Glutamatergic neuron (in vitro differentiated cells): ENCODE measurements at regions not wholly inside any gene's neighbourhood (a gene's known extent, or its start where the extent isn't known, plus 50 kb on each side); places are given as distances from the start of the nearest gene placed in this dataset.
A peak's percentile ranks its signal among the peaks of the same experiment; 100 is the strongest.

Experiments used
- DNase-seq: peaks from one replicate; pipeline ENCODE4 v3.0.0; 2022
- H3K27ac Mint-ChIP-seq: one replicate; pipeline ENCODE4 v1.8.0; 2020; ENCODE audit warnings: mild to moderate bottlenecking, mixed read lengths, inconsistent platforms; ENCODE audit not compliant: unreplicated experiment
- H3K27me3 Mint-ChIP-seq: one replicate; pipeline ENCODE4 v1.8.0; 2020; ENCODE audit warnings: mild to moderate bottlenecking, moderate library complexity, mixed read lengths, inconsistent platforms; ENCODE audit not compliant: unreplicated experiment
- H3K36me3 Mint-ChIP-seq: one replicate; pipeline ENCODE4 v1.8.0; 2020; ENCODE audit warnings: mild to moderate bottlenecking, mixed read lengths, inconsistent platforms; ENCODE audit not compliant: unreplicated experiment
- H3K4me1 Mint-ChIP-seq: one replicate; pipeline ENCODE4 v1.8.0; 2020; ENCODE audit warnings: mild to moderate bottlenecking, low read depth, mixed read lengths, inconsistent platforms; ENCODE audit not compliant: unreplicated experiment
- H3K4me3 Mint-ChIP-seq: one replicate; pipeline ENCODE4 v1.8.0; 2020; ENCODE audit warnings: mild to moderate bottlenecking, mixed read lengths, inconsistent platforms; ENCODE audit not compliant: unreplicated experiment
- H3K9me3 Mint-ChIP-seq: one replicate; pipeline ENCODE4 v1.8.0; 2020; ENCODE audit warnings: mild to moderate bottlenecking, moderate library complexity, mixed read lengths, inconsistent platforms; ENCODE audit not compliant: unreplicated experiment
- CTCF ChIP-seq: fragments of 200-600 bp; sonication (generic); IDR thresholded peaks from one replicate; pipeline ENCODE4 v1.5.0; 2021; ENCODE audit not compliant: partially characterized antibody, unreplicated experiment

- peaks cover 4% of the 10 kb centered on the region for H3K27me3 Mint-ChIP-seq
- no peak overlapping the region for H3K27ac Mint-ChIP-seq
- no peaks in the 10 kb centered on the region for H3K36me3 Mint-ChIP-seq
- peaks cover 3% of the 10 kb centered on the region for H3K4me1 Mint-ChIP-seq
- peaks cover 5% of the 10 kb centered on the region for H3K9me3 Mint-ChIP-seq
- H3K4me3 Mint-ChIP-seq: no peak overlapping the region
- TF ChIP-seq CTCF: no peak
- no peak for DNase-seq
Measured at GRCh38 chr1:232437510-232437909, 192.4 kb downstream of the SIPA1L2 start.

GRCh38 chr1:232435729-232436128, 194.2 kb downstream of the SIPA1L2 start:
- no peak for TF ChIP-seq CTCF
- Mint-ChIP-seq H3K4me3 (no peak overlapping the region), H3K9me3 (peaks cover 8% of the 10 kb centered on the region), H3K27me3 (peaks cover 2% of the 10 kb centered on the region), H3K4me1 (peaks cover 9% of the 10 kb centered on the region), H3K36me3 (no peaks in the 10 kb centered on the region), H3K27ac (peak overlapping the region; percentile 12)
- no peak for DNase-seq

- Mint-ChIP-seq H3K4me1 (peaks cover 15% of the 10 kb centered on the region), H3K9me3 (peaks cover 4% of the 10 kb centered on the region), H3K27ac (no peak overlapping the region), H3K4me3 (no peak overlapping the region), H3K27me3 (peaks cover under 1% of the 10 kb centered on the region), H3K36me3 (no peaks in the 10 kb centered on the region)
- no peak for TF ChIP-seq CTCF
- no peak for DNase-seq
Measured at GRCh38 chr1:232432313-232432712, 197.6 kb downstream of the SIPA1L2 start.

- Mint-ChIP-seq H3K27me3 (no peaks in the 10 kb centered on the region), H3K9me3 (peaks cover 4% of the 10 kb centered on the region), H3K27ac (no peak overlapping the region), H3K36me3 (no peaks in the 10 kb centered on the region), H3K4me3 (no peak overlapping the region), H3K4me1 (peaks cover 15% of the 10 kb centered on the region)
- no peak for DNase-seq
- no peak for TF ChIP-seq CTCF
Measured at GRCh38 chr1:232431748-232432147, 198.2 kb downstream of the SIPA1L2 start.

- no peak overlapping the region for H3K4me3 Mint-ChIP-seq
- no peak overlapping the region for H3K27ac Mint-ChIP-seq
- H3K4me1 Mint-ChIP-seq: peaks cover 15% of the 10 kb centered on the region
- TF ChIP-seq CTCF: no peak
- no peaks in the 10 kb centered on the region for H3K36me3 Mint-ChIP-seq
- peaks cover 4% of the 10 kb centered on the region for H3K9me3 Mint-ChIP-seq
- DNase-seq: no peak
- H3K27me3 Mint-ChIP-seq: no peaks in the 10 kb centered on the region
Measured at GRCh38 chr1:232431326-232431725, 198.6 kb downstream of the SIPA1L2 start.
